ENCODE measurements at regions not wholly inside any gene's neighbourhood (a gene's known extent, or its start where the extent isn't known, plus 50 kb on each side); places are given as distances from the start of the nearest gene placed in this dataset.

GRCh38 chr15:54779271-54779670 is 417.5 kb downstream of the RSL24D1 start:
- TF ChIP-seq JUND (IDR thresholded peaks at IDR 0.05) (no peak), EP300 (IDR thresholded peaks at IDR 0.05; ENCODE audit: borderline replicate concordance in 1 of 2, low read depth in 1 of 2, low read length in 1 of 2) (no peak), NRF1 (IDR thresholded peaks at IDR 0.05; ENCODE audit: low read depth, low read length) (no peak)
- TF ChIP-seq, protein P1, sequence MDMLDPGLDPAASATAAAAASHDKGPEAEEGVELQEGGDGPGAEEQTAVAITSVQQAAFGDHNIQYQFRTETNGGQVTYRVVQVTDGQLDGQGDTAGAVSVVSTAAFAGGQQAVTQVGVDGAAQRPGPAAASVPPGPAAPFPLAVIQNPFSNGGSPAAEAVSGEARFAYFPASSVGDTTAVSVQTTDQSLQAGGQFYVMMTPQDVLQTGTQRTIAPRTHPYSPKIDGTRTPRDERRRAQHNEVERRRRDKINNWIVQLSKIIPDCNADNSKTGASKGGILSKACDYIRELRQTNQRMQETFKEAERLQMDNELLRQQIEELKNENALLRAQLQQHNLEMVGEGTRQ (IDR thresholded peaks at IDR 0.05; ENCODE audit: borderline replicate concordance, low read depth, low read length) = no peak
